ENCODE measurements at regions not wholly inside any gene's neighbourhood (a gene's known extent, or its start where the extent isn't known, plus 50 kb on each side); places are given as distances from the start of the nearest gene placed in this dataset.
A peak's percentile ranks its signal among the peaks of the same experiment; 100 is the strongest.

DNA sequence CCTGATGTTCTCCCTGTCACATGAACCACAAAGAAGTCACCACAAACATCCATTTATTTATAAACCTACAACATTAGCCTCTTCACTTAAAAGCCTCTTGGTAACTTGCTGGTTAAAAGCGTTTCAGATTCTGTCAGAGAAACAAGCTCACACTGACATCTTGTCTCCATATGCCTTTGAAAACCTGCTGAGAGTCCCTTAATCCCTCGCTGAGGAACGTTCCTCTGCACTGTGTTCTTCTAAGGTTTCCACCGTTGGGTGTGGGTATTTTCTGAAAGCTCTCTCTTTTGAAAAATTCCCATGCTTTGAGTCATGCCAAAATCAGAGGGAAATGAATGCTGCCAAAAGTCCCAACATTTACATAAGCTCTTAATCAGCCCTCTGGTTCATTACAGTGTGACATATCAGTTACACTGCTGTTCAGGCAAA is 149.8 kb downstream of the CCDC34 start:
- peak; percentile 52 for DNase-seq (ENCODE audit: low spot score)

DNA sequence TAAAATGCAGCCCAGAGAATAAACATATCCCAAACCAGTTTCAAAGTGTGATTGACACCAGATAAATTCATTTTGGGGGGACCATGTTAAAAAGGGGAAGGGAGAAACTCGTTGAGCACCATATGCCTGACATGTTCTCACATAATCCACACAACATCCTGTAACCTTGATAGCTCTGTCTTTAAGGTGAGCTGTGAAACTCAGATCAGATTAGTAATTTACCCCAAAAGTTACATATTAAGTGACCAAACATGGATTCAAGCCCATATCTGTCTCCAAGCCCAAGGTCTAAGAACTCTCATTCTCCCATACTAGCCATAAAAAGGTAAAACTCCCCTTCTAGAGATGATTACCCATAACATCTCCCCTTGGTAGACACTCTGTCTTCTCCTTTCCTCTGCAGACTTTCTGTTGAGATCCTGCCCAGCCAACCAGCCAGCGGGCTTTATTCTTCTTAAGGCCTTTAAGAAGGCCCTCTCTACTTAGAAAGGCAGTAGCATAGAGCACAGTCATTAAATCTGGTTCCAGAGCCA is 150.7 kb downstream of the CCDC34 start:
- DNase-seq (ENCODE audit: low spot score): no peak

DNA sequence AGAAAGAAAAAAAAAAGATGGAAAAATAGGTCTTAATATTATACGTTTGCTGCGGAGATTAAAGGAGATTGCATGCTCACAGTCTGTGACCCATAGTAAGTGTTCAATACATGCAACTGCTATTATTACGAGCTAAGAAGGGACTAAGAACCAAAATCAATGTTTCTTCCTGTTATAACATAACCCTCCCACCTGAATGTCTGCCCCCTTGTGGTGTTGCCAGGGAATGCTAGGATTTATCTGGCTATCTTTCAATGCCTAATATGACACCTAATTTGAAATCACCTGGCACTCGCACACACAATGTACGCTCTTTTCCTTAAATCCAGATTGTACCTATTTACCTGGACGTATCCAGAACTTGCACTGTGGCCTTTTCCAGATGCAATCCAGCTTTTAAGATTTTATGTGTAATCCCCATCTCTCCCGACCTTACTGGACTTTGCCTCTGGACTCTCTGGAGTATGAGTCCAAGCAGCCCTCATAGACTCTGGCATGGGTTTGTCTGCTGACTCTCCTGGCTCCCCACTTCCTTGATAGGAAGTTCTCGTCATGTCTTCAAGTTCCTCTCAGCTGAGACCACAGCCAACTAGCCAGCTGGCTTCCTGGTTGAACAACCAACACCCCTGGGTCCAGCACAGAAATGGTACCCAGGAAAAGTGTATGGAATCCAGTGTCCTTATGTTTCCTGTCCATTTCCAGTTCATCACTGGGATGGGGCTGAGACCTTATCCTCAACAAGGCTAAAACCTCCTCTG is 151.5 kb downstream of the CCDC34 start:
- no peak for DNase-seq (ENCODE audit: low spot score)

DNA sequence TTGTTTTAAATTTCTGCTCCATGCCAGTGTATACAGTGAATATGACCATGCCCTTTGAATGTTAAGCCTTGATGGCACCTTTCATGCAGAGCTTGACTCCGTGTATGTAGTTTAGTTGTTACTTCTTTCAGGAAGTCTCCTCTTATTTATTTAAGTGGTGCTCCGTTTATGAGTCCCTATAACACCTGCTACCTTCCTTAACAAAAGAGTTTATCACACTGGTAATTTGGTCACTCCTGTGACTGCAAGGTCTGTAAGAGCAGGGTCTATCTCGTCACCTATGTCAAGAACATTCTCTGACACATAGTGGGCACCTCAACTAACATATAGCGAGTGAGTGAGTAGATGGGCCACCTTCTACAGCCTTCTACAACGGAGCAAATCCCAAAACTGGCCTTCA is 152.5 kb downstream of the CCDC34 start:
- no peak for DNase-seq (ENCODE audit: low spot score)

DNA sequence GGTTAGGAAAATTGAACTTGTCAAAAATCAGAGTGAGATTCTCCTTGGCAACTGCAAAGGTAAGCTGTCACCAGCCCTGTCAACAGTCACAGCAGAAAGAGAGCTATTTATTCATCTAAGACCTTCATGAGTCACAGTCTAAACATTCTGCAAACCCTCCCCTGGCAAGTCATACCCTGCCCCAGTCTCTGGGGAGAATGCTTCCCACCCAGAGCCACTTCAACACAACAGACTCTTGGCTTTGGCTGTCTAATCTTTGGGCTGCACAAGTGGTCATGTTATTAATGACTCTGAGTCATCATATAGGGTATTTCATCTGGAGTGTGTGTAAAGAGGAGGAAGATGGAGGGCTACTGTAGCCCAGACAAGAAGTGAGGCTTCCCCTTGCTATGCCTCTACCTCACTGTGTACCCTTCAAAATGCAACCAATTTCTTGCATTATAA is 153.4 kb downstream of the CCDC34 start:
- DNase-seq (ENCODE audit: low spot score): peak; percentile 56

DNA sequence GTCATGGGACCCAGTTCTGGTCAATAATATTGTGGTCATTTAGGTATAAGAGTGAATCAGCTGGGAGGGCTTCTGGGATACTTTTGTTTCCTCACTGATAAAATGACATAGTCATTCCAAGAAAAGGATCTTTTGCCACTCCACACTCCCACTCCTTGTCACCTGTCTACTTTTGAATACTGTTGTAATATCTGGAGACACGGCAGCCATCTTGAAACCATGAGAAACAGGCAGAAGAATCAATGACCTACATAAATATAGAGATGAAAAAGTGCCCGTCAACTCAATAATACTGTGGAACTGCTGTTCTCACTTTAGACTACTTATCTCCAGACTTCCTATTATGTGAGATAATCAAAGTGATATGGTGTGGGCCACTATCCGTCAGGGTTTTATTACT is 154.2 kb downstream of the CCDC34 start:
- DNase-seq (ENCODE audit: low spot score): no peak

DNA sequence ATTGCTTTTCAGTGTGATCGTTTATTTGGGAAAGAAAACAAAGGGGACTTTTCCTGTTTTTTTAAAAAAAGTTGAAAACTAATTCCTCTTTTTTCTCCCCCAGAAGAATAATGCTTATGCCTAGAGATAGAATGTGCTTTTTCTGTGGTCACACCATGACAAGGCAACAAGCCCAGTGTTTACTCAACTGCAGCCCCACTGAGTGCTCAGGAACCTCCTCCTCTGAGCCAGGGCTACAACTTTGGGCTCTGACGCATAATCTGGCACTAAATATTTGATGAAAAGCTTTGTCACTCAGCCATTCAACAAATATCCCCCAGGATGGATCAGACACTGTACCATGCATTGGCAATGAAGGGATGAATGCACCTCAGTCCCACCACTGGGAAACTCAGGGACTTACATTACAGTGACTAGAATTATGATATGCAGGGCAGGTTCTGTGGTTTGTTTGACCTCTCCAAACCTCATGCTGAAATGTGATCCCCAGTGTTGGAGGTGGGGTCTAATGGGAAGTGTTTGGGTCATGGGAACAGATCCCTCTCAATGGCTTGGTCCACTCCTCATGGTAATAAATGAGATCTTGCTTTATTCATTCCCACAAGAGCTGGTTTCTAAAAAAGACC is 155.9 kb downstream of the CCDC34 start:
- DNase-seq (ENCODE audit: low spot score): no peak

DNA sequence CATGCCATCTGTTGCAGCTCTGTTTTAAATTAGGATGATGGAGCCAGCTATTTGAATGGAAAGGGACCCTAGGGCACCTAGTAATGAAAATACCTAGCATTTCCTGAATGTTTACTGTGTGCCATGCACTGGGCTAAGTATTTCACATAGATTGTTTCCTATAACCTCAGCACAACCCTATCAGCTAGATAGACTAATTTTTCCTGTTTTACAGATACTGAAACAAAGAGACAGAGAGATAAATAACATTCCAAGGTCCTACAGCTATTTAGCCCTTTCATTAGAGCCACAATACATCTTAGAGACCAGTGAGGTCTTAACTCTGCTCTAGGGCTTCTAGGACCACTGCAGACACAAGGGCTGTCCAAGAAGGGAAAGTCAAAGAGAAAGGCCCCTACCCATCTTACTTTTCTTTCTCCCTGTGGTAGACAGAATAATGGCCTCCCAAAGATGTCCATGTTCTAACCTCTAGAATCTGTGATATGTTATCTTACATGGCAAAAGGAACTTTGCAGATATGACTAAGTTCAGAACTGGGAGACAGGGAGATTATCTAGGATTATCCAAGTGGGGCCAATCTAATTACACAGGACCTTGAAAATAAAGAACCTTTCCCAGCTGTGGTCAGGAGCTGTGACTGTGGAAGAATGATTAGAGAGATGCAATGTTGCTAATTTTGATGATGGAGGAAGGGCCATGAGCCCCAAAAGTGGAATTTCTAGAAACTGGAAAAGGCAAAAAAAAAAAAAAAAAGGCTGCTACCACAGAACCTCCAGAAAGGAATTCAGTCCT is 157.0 kb downstream of the CCDC34 start:
- no peak for DNase-seq (ENCODE audit: low spot score)

DNA sequence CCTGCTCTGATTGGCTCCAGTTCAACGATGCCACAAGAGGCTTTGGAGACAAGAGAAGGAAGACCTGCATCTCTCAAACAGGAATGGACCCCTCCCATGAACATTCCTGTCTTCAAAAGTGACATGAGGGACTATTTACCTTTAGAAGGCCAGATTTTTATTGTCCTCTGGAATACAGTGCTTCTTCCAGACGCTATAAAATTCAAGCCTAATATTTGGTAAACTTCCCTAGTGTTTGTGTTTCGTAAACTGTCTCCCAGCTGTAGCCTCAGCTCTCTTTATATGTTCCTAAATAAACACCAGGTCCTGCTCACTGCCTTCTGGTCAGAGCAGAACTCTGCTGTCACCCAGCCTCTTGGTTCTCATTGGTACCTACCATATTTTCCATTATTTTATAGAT is 157.8 kb downstream of the CCDC34 start:
- no peak for DNase-seq (ENCODE audit: low spot score)

DNA sequence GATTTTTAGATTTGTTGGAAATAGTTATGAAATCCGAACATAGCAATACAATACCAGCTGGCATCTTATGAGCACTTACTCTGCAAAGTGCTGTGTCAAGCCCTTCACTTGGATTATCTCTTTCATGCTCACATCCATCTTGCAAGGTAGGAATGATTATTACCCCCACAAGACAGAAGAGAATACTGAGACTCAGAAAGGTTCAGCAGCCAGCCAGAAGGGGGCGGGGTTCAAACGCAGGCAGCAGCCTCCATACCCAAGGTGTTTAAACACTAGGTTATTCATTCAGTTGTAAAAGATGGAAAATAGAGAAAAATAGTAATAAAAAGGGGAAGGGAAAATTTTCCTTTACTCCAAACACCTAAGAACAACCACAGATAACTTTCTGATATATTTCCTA is 158.5 kb downstream of the CCDC34 start:
- no peak for DNase-seq (ENCODE audit: low spot score)

DNA sequence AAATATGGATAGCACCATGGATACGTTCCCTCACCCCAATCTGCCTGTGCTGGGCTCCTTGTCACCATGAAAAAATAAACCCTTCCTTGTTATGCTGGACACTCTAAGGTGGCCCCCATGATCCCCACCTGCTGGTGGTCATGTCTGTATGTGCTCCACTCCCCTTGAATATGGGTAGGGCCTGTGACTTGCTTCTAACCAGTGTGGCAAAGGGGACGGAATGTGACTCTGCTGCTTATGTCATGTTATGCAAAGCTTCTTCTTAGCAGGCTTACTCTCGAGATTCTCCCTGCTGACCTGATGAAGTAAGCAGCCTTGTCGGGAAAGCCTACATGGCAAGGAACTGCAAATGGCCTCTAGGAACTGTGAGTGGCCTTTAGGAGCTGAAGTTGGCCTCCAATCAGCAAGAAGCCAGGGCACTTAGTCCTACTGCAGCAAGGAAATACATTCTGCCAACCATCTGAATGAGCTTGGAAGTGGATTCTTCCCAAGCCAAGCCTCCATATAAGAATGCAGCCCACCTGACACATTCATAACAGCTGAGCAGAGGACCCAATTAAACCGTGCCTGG is 159.9 kb downstream of the CCDC34 start:
- DNase-seq (ENCODE audit: low spot score): no peak

DNA sequence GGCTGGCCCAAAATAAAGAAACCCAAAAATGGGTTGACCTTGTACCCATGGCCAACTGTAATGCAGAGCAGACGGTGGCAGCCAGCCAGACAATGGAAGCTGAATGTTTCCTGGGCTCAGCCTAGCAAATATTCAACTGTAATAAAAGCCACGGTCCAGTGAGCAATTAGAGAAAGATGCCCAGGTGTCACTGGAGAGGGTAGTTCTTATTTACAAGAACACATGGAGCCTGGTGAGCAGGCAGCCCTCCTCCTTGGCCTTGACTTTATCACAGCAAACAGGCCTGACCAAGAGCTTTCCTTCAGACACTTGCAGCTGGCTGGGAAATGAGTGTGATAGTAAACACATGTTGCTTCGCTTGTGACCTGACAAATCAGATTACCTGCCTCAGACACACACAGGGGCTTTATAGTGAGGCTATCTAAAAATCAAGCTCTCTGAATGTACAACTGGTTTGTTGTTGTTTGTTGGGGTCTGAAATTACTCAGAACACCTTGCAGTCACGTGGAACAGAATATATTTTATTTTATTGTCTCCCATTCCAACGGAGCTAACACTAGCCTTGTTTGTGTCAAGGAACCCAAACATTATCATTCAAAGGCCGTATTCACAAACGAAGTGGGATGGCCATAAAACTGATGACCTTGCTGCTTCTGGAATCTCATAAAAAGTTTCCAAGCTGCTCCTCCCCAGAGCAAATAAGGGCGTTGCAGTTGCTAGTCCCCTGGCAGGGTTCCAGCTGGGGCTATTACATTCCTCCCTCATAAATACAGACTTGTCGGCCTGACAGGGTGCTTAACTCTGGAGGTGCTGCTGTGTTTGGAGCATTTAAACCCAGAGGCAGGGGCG is 161.1 kb downstream of the BBOX1 start:
- DNase-seq (ENCODE audit: low spot score): peak; percentile 37

DNA sequence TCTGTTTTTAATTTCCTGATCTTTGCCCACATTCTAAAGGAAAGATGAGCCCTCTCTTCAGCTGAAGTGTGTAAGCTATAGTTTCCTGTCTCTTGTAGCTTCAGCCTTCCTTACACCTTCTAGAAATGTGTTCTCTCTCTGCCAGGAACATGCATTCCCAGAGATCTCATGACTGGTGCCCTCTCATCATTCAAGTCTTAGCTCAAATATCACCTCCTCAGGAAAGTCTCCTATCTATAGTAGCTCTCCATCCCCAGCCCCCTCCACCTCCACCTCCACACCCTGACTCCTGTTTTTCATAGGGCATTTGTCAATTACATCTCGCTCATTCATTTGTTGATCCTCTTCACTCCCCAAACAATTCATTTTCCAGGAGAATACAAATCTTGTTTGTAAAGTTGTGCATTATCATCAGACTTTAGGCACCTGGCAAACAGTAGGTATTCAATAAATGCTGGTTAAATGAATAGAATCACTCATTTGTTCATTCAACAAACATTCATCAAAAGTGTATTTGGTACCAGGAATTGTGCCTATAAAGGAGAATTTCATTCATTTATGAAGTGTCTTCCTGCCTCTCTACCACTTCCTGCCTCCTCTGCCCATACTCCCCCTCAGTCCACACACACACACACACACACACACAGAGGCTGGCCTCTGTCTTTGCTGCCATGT is 160.3 kb downstream of the BBOX1 start:
- no peak for DNase-seq (ENCODE audit: low spot score)

DNA sequence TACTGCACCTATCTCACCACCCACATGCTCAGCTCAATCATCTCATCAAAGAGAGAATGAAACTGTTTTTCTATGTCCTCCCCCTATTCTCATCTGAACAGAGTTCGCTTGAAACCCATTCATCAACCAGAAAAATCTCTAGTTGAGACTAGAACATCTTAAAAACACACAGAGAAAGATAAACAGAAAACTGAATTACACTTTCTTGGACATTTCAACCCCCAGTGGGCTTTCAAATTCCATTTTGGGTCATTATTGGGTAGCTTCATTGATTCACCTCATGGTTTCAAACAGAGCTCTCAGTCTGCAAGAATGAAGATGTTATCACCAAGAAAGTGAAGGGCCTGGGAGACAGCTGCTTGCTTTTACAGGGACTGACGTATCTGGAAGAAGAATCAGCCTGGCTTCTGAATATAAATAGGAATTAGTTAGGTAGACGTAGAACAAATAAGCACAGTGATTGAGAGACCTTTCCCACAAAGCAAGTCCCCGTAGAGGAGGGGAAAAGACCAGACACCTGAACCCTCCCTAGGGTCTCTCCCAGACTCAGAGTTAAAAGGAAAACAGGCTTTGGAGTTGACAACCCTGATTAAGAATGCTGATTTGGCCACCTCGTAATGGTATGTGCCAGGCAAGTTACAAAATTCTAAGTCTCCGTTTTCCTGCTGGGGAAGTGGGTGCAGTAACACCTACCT is 155.7 kb downstream of the BBOX1 start:
- no peak for DNase-seq (ENCODE audit: low spot score)

DNA sequence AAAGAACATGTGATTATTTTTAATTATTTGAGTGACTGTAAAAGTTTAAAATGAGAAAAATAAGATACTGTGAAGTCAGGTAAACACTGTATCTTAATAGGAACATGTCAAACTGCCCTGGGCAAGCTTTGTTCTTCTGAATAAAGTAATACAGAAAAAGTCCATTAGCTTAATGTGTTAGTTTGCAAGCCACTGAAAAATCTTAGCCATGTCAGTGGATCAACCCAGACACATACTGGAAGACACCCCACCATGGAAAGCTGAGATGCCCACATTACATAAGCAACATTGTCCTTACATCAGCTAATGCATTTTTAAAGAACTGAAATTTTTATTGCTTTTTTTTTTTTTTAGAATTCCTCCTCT is 155.2 kb downstream of the BBOX1 start:
- DNase-seq (ENCODE audit: low spot score): no peak

DNA sequence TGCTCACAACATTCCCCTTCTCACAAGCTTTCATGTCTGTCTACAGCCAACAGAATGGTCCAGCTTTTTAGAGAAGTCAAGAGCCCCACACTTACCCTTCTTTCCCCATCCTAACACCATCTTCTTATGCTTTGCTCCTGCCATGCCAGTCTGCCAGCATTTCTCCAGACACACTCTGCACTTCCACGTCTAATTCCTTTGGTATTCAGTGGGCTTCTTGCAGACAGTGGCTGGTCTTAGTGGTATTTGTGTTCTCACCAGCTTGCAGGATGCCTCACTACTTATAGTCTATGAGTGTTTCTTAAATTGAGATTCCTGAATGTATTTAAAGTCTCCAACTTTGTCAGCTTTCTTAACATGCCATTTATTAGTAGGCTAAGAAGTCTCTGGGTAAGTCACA is 154.4 kb downstream of the BBOX1 start:
- DNase-seq (ENCODE audit: low spot score): no peak

DNA sequence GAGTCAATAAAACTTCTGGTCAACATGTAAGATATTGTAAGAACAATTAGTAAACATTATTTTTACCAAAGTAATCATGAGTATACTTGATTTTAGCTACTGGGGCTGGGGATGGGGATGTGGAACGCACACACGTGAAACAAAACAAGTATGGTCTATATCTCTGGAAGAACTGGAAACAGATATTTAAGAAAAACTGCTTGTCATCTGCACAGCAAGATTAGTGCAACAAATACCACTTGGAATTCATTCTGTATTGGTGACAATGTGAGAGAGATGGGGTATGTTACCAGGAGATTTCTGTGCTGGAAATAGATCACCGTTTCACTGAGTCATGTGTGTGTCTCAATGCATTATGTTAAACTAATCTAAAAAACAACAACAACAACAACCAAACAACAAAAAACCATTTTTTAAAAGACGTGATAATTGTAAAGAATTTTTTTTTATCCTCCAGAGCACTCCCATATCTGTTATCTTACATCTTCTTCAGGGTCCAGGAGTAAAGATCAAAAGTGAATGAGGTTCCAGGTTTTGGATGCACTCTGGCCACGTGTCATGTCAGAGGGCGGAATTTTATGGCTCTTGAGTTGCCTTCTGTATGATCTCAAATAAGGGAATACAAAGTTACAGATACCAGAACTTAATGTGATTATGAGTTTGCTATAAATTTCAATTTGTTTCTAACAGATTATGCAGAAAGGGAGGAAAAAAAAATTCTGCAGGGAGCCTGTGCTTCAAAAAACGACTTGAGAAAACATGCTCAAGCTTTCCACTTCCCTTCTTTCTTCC is 153.0 kb downstream of the BBOX1 start:
- no peak for DNase-seq (ENCODE audit: low spot score)

DNA sequence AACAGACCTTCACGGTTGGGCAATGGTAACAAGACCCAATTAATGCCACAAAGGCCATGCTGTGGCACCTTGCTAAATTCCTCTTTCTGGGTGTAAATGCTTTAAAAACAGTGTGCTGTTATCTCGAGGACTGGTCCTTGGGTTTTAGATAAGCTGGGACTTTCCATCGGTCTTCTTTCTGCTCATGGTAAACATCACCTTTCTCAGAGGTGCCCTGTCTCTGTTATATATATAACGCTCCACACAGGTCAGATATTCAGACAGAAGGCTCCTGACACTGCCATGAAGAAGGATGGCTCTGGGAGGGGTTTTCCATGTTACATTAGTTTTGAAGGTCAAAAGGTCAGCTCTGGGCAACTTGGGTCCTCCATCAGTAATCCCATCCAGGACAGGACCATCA is 151.6 kb downstream of the BBOX1 start:
- DNase-seq (ENCODE audit: low spot score): no peak

DNA sequence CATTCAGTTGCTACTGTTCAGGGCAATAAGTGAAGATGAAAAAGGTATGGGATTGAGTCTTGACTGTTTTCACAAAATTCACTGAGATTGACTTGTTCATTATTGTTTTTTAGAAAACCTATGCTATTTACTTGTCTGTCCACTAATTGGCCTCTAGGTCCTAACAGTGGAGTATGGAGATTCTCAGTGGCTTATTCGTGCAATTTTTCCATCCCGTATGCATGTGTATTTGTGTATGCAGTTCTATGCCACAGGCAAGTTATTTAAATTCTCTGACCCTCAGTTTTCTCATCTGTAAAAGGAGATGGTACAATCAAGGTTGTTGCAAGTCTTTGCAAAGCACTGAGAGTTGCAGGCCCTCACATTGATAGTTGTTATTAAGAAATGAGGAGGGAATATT is 151.0 kb downstream of the BBOX1 start:
- DNase-seq (ENCODE audit: low spot score): no peak

DNA sequence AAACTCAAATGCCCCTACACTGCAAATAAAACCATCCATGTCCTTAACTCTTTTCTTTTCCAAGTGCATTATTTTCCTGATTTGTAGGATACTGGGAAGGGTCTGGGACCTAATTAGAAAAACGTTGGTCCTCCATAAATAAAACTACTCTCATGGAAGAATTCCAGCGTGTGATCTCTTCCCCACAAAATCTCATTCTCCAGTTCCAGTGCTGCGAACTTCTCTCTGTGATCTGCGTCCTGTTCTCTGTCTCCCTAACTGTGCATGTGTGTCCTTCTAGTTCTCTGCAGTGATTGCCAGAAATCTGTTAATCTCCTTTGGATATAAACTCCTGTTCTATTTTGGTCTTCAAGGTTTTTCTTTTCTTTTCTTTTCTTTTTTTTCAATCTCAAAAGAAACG is 148.1 kb downstream of the BBOX1 start:
- no peak for DNase-seq (ENCODE audit: low spot score)
